Spleen (tissue), 11 donors: ENCODE measurements at regions not wholly inside any gene's neighbourhood (a gene's known extent, or its start where the extent isn't known, plus 50 kb on each side); places are given as distances from the start of the nearest gene placed in this dataset.
"Not testable (repeated sequence)": the region's sequence is repeated elsewhere in the genome, so short reads cannot be mapped to it uniquely, and the experiment has no call there.

Experiments
- DNase-seq: peaks from one replicate; pipeline ENCODE4 v3.0.0-alpha.2; 2020
- H3K27ac ChIP-seq, 8 donors: fragments of 200-600 bp; sonication (generic) in 7 of 8; 1 replicate in 4 of 8; 2 replicates in 4 of 8; pipeline versions ENCODE4 v1.5.0 to v1.8.0; 2016 to 2021; ENCODE audit warnings: inconsistent platforms in 4 of 8, mild to moderate bottlenecking in 4 of 8, moderate library complexity in 1 of 8
- H3K27me3 ChIP-seq, 7 donors: fragments of 200-600 bp; sonication (generic) in 6 of 7; replicated peaks in 1 of 7; 1 replicate in 4 of 7; 2 replicates in 3 of 7; pipeline versions ENCODE4 v1.5.0 to v1.8.0; 2016 to 2021; ENCODE audit warnings: inconsistent platforms in 3 of 7, mild to moderate bottlenecking in 1 of 7
- H3K36me3 ChIP-seq, 6 donors: fragments of 200-600 bp; sonication (generic) in 5 of 6; 1 replicate in 4 of 6; 2 replicates in 2 of 6; pipeline versions ENCODE4 v1.5.0 to v1.8.0; 2016 to 2021; ENCODE audit warnings: inconsistent platforms in 2 of 6
- H3K4me1 ChIP-seq, 6 donors: fragments of 200-600 bp; sonication (generic) in 5 of 6; 1 replicate in 3 of 6; 2 replicates in 3 of 6; pipeline versions ENCODE4 v1.5.0 to v1.8.0; 2016 to 2021; ENCODE audit warnings: inconsistent platforms in 3 of 6
- H3K4me3 ChIP-seq, 8 donors: fragments of 200-600 bp; sonication (generic) in 7 of 8; 1 replicate in 4 of 8; 2 replicates in 4 of 8; pipeline versions ENCODE4 v1.5.0 to v1.8.0; 2016 to 2021; ENCODE audit warnings: inconsistent platforms in 4 of 8, mild to moderate bottlenecking in 4 of 8, moderate library complexity in 2 of 8
- H3K9me3 ChIP-seq, 8 donors: fragments of 200-600 bp; sonication (generic) in 7 of 8; 1 replicate in 4 of 8; 2 replicates in 4 of 8; pipeline versions ENCODE4 v1.5.0 to v1.8.0; 2016 to 2021; ENCODE audit warnings: inconsistent platforms in 4 of 8
- POLR2A ChIP-seq, 3 donors: fragments of 450-650 bp; IDR thresholded peaks; one replicate each; pipeline ENCODE4 v1.5.1; 2017; ENCODE audit warnings: antibody characterized with exemption in 3 of 3, mild to moderate bottlenecking in 1 of 3
- POLR2AphosphoS5 ChIP-seq, 3 donors: sonication (generic); formaldehyde crosslinking; IDR thresholded peaks; one replicate each; pipeline ENCODE4 v1.5.1; 2017; ENCODE audit warnings: antibody characterized with exemption in 3 of 3
- WGBS, 5 donors: extraction: QIAGEN DNeasy Blood & Tissue Kit in 3 of 5; methylation state at CpG; one replicate each; pipeline versions ENCODE4 v1.1.5 to v1.1.7; 2013 to 2018; 5-methylcytosine and 5-hydroxymethylcytosine counted together
- intact Hi-C: fragments of 100-400 bp; cut with DNase I; formaldehyde crosslinking; loops from one replicate; pipeline ENCODE4 v1.15.0; 2023; ENCODE audit warnings: low total_unique reads
- TF ChIP-seq, protein P1 (sequence below), 11 experiments: fragments of 200-600 bp in 7 of 11; fragments of 450-650 bp in 4 of 11; sonication (generic) in 4 of 11; IDR thresholded peaks in 8 of 11; conservative IDR thresholded peaks in 3 of 11; 1 replicate in 7 of 11; 2 replicates in 4 of 11; pipeline versions ENCODE4 v1.4.0 to v1.8.0; 2016 to 2021; ENCODE audit warnings: antibody characterized with exemption in 11 of 11, inconsistent platforms in 4 of 11, mild to moderate bottlenecking in 1 of 11
- donor health status: healthy with polysubstance abuse.
- donor health status: DM: no; HTN: no; CAD: no; lungs with moderate emphysema.
- donor health status: DM: no; HTN: no; CAD: no.
- donor health status: Bipolar disorder and iron deficiency.
- donor health status: healthy.
- donor health status: DM: no; HTN: no; CAD: no.
- donor health status: DM: yes; HTN: yes; CAD: no.

DNA sequence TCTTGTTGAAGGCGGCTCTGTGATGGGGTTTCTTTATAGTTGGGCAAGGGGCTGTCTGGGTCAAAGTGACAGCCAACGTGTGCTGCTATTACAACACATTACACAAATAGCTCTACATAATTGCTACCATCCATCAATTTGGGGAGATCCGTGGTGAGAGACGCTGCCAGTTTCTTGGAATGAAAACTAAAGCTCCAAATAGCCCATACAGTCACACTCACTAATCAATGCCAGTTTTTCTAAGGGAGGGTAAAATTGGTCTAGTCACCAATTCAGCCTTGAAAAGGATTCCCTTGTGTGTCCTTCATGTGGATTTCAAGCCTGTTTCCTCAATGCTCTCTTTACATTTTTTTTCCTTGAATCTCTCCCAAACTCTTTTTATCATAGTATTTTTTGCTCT lies 343.3 kb upstream of the KLF4 start:
- intact Hi-C loops: no loop called here
- WGBS, 5 donors: 73 to 90% (median 85%) methylated on average over 4 of the region's 4 CpGs
- DNase-seq: no peak

DNA sequence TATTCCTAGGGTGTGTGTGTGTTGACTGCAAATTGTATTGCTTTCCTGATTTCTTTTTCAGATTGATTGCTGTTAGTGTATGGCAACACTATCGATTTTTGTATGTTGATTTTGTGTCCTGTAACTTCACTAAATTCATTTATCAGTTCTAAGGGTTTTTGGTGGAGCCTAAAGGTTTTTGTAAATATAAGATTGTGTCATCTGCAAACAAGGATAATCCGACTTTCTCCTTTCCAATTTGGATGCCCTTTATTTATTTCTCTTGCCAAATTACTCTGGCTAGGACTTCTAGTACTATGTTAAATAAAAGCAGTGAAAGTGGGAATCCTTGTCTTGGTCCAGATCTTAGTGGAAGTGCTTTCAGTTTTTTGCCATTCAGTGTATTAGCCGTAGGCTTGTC lies 340.9 kb upstream of the KLF4 start:
- Histone ChIP-seq H3K9me3 (peaks cover 0 to 11% (median 0%) of the 10 kb centered on the region in 8 donors), H3K36me3 (no peaks in the 10 kb centered on the region), H3K27me3 (no peaks in the 10 kb centered on the region), H3K4me3 (no peak overlapping the region), H3K4me1 (peaks cover 0 to 13% (median 1%) of the 10 kb centered on the region in 6 donors), H3K27ac (no peak overlapping the region)
- intact Hi-C loops: no loop called here
- no peak for DNase-seq
- WGBS, 5 donors: 54 to 69% (median 65%) methylated on average over 3 of the region's 3 CpGs
- TF ChIP-seq POLR2A (IDR thresholded peaks at IDR 0.05): no peak
- TF ChIP-seq, protein P1, sequence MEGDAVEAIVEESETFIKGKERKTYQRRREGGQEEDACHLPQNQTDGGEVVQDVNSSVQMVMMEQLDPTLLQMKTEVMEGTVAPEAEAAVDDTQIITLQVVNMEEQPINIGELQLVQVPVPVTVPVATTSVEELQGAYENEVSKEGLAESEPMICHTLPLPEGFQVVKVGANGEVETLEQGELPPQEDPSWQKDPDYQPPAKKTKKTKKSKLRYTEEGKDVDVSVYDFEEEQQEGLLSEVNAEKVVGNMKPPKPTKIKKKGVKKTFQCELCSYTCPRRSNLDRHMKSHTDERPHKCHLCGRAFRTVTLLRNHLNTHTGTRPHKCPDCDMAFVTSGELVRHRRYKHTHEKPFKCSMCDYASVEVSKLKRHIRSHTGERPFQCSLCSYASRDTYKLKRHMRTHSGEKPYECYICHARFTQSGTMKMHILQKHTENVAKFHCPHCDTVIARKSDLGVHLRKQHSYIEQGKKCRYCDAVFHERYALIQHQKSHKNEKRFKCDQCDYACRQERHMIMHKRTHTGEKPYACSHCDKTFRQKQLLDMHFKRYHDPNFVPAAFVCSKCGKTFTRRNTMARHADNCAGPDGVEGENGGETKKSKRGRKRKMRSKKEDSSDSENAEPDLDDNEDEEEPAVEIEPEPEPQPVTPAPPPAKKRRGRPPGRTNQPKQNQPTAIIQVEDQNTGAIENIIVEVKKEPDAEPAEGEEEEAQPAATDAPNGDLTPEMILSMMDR (IDR thresholded peaks at IDR 0.05 in 8 of 11, conservative IDR thresholded peaks at IDR 0.05 in 3 of 11): no peak
- no peak for TF ChIP-seq POLR2AphosphoS5 (IDR thresholded peaks at IDR 0.05)

More for the DNA sequence above, 343.3 kb upstream of the KLF4 start:
- peaks cover 0 to 11% (median 0%) of the 10 kb centered on the region in 8 donors for H3K9me3 ChIP-seq
- H3K27me3 ChIP-seq: no peaks in the 10 kb centered on the region
- TF ChIP-seq POLR2A (IDR thresholded peaks at IDR 0.05) (no peak), POLR2AphosphoS5 (IDR thresholded peaks at IDR 0.05) (no peak)
- TF ChIP-seq, protein P1 (IDR thresholded peaks at IDR 0.05 in 8 of 11, conservative IDR thresholded peaks at IDR 0.05 in 3 of 11): no peak
- peaks cover 0 to 5% (median 0%) of the 10 kb centered on the region in 6 donors for H3K4me1 ChIP-seq
- no peaks in the 10 kb centered on the region for H3K36me3 ChIP-seq
- no peak overlapping the region for H3K4me3 ChIP-seq
- H3K27ac ChIP-seq: no peak overlapping the region

DNA sequence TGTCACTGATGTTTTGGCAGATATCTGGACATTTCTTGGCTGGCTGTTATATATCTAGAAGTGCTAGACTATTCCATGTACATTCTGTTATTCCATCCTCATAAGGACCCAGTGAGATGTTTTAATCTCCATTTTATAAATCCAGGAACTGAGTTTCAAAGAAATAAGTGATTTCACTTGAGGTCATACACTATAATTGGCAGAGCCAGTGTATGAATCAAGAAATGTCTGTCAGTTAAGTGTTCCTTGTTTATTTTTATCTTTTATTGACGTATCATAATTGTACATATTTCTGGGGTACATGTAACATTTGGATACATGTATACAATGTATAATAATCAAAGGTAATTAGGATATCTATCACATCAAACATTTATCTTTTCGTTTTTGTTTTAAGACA lies 338.3 kb upstream of the KLF4 start:
- WGBS, 5 donors: 56 to 83% (median 62%) methylated on average over 2 of the region's 2 CpGs
- peaks cover 0 to 11% (median 0%) of the 10 kb centered on the region in 8 donors for H3K9me3 ChIP-seq
- no peak for DNase-seq
- no peaks in the 10 kb centered on the region for H3K36me3 ChIP-seq
- H3K27ac ChIP-seq: peak overlapping the region in 3 of 8 donors; percentile 1 to 26 (median 10)
- no peak overlapping the region for H3K4me3 ChIP-seq
- TF ChIP-seq, protein P1 (IDR thresholded peaks at IDR 0.05 in 8 of 11, conservative IDR thresholded peaks at IDR 0.05 in 3 of 11): no peak
- TF ChIP-seq POLR2A (IDR thresholded peaks at IDR 0.05) (no peak), POLR2AphosphoS5 (IDR thresholded peaks at IDR 0.05) (no peak)
- H3K27me3 ChIP-seq: no peaks in the 10 kb centered on the region
- H3K4me1 ChIP-seq: peaks cover 0 to 13% (median 1%) of the 10 kb centered on the region in 6 donors
- intact Hi-C loops: no loop called here

DNA sequence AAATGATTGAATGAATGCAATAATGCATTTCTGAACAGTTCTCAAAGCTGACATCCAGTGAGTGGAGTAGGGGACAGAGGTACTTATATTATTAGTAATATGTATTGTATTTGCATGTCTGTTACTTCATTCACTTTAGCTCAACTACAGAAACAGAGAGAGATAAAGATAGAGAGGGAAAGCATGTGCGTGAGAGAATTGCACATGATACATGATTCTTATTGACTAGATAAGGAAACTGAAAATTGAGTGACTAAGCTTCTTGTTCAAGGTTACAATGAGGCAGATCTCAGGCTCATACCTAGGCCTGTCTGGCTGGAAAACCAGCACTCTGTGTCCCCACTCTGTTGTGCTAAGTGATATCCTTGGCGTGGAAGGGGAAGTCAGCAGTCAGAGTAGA lies 337.7 kb upstream of the KLF4 start:
- 44 to 82% (median 65%) methylated on average over 2 of the region's 2 CpGs for WGBS, 5 donors
- Histone ChIP-seq H3K27ac (peak overlapping the region in 3 of 8 donors; percentile 1 to 26 (median 10)), H3K36me3 (no peaks in the 10 kb centered on the region), H3K4me3 (no peak overlapping the region), H3K27me3 (no peaks in the 10 kb centered on the region), H3K9me3 (peaks cover 0 to 11% (median 0%) of the 10 kb centered on the region in 8 donors), H3K4me1 (peaks cover 0 to 13% (median 1%) of the 10 kb centered on the region in 6 donors)
- no peak for TF ChIP-seq POLR2AphosphoS5 (IDR thresholded peaks at IDR 0.05)
- intact Hi-C loops: no loop called here
- no peak for DNase-seq

DNA sequence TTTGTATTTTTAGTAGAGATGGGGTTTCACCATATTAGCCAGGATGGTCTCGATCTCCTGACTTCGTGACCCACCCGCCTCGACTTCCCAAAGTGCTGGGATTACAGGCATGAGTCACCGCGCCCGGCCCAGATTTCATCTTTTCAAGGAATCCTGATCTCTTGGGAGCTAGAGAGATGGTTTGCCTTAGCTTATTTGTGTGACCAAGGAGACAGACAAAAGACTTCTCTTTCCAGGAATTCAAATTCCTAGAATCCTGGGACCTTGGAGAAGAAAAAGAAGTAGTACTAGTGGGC lies 337.1 kb upstream of the KLF4 start:
- intact Hi-C loops, DNase-seq, H3K27ac ChIP-seq, H3K4me3 ChIP-seq, H3K36me3 ChIP-seq, H3K27me3 ChIP-seq: not testable (repeated sequence)
- peaks cover 0 to 13% (median 1%) of the 10 kb centered on the region in 6 donors for H3K4me1 ChIP-seq
- H3K9me3 ChIP-seq: peaks cover 0 to 11% (median 0%) of the 10 kb centered on the region in 8 donors
- WGBS, 5 donors: 91 to 98% (median 95%) methylated on average over 7 of the region's 7 CpGs
